ENCODE measurements at regions not wholly inside any gene's neighbourhood (a gene's known extent, or its start where the extent isn't known, plus 50 kb on each side); places are given as distances from the start of the nearest gene placed in this dataset.

GRCh38 chr10:35706959-35707358, 64.9 kb upstream of the FZD8 start:
- DNase-seq, result no peak

GRCh38 chr10:35705671-35706070, 63.6 kb upstream of the FZD8 start:
- no peak for DNase-seq

GRCh38 chr10:35705051-35705450, 63.0 kb upstream of the FZD8 start:
- no peak for DNase-seq

GRCh38 chr10:35704401-35704800, 62.3 kb upstream of the FZD8 start:
- DNase-seq, result no peak

- no peak for DNase-seq
Measured at GRCh38 chr10:35700487-35700882, 58.4 kb upstream of the FZD8 start.

GRCh38 chr10:35699848-35700486, 57.9 kb upstream of the FZD8 start:
- no peak for DNase-seq

- DNase-seq, result no peak
Measured at GRCh38 chr10:35696392-35697287, 54.5 kb upstream of the FZD8 start.

GRCh38 chr10:35693800-35694199, 51.7 kb upstream of the FZD8 start:
- DNase-seq, result no peak

Data from inflammatory macrophage (primary cell).